K562 (cell line): ENCODE measurements at regions not wholly inside any gene's neighbourhood (a gene's known extent, or its start where the extent isn't known, plus 50 kb on each side); places are given as distances from the start of the nearest gene placed in this dataset.

ENCODE experiments used
- ATAC-seq: fragments of 200-7000 bp; cut with Tn5 transposase; 3 replicates; pipeline ENCODE4 v1.9.1; 2020; ENCODE audit warnings: moderate library complexity
- BruUV-seq: library from RNA; stranded (reverse); fragments of 400-500 nt; replicated peaks from 2 replicates; lab custom pipeline; 2021; lab: Mats Ljungman, UMichigan
- CTCF ChIA-PET: fragments of 300-600 bp; formaldehyde crosslinking; extraction: SDS; loops from one replicate; lab custom pipeline; 2021; ENCODE audit warnings: low intra/inter-chr PET ratio; lab: Yijun Ruan, JAX
- POLR2A ChIA-PET: fragments of 300-600, 350-650 bp; sonication (Branson Sonifier 250); formaldehyde crosslinking; extraction: SDS; loops from one replicate; lab custom pipeline; 2021; ENCODE audit warnings: antibody characterized with exemption, inconsistent platforms; lab: Yijun Ruan, JAX
- DNase-seq, 4 experiments: peaks; one replicate each; pipeline versions ENCODE4 v3.0.0 to v3.0.0-alpha.2; 2011 to 2018; ENCODE audit warnings: low spot score in 3 of 4, mixed read lengths in 3 of 4; ENCODE audit errors: extremely low read depth in 1 of 4
- FAIRE-seq: peaks from 2 replicates; lab custom pipeline; 2011; peaks lifted over from hg19 to GRCh38; lab: Jason Lieb, UNC
- H2AFZ ChIP-seq: 2 replicates; pipeline ENCODE4 v1.6.0; 2011; ENCODE audit warnings: low read depth, low read length, control low read depth, inconsistent platforms
- H3K27ac ChIP-seq: fragments of 200-600 bp; 3 replicates; pipeline ENCODE4 v1.8.0; 2011; ENCODE audit warnings: low read depth, mild to moderate bottlenecking, control low read depth, inconsistent platforms, low read length, moderate library complexity, mixed read lengths; ENCODE audit errors: extremely low read depth
- H3K27me3 ChIP-seq, 2 experiments: fragments of 300-600 bp in 1 of 2; 2 replicates in 1 of 2; 3 replicates in 1 of 2; pipeline versions ENCODE4 v1.6.0 to v1.8.0; 2011; ENCODE audit warnings: inconsistent platforms in 2 of 2, low read length in 2 of 2, mild to moderate bottlenecking in 1 of 2, mixed read lengths in 1 of 2, moderate library complexity in 1 of 2; ENCODE audit not compliant: control insufficient read depth in 2 of 2, insufficient read depth in 2 of 2
- H3K36me3 ChIP-seq: fragments of 300-600 bp; 3 replicates; pipeline ENCODE4 v1.8.0; 2011; ENCODE audit warnings: mild to moderate bottlenecking, low read length, inconsistent platforms; ENCODE audit not compliant: control insufficient read depth, insufficient read depth
- H3K4me1 ChIP-seq, 2 experiments: fragments of 200-600 bp in 1 of 2; replicated peaks in 1 of 2; 2 replicates in 1 of 2; 3 replicates in 1 of 2; pipeline versions ENCODE4 v1.5.1 to v1.8.0; 2011; ENCODE audit warnings: inconsistent platforms in 2 of 2, low read length in 2 of 2, mild to moderate bottlenecking in 1 of 2, mixed read lengths in 1 of 2, moderate library complexity in 1 of 2; ENCODE audit not compliant: control insufficient read depth in 2 of 2, insufficient read depth in 2 of 2
- H3K4me2 ChIP-seq: 2 replicates; pipeline ENCODE4 v1.6.1; 2011; ENCODE audit warnings: low read length, control low read depth, inconsistent platforms, mixed read lengths; ENCODE audit not compliant: insufficient read depth
- H3K4me3 ChIP-seq: fragments of 200-600 bp; sonication (generic), shearing (Covaris generic); 2 replicates; pipeline ENCODE4 v1.5.1; 2016; ENCODE audit warnings: control low read depth, inconsistent platforms
- H3K79me2 ChIP-seq: fragments of 200-600 bp; 3 replicates; pipeline ENCODE4 v1.8.0; 2011; ENCODE audit warnings: low read length, inconsistent platforms; ENCODE audit not compliant: control insufficient read depth, insufficient read depth
- H3K9ac ChIP-seq, 2 experiments: 2 replicates each; pipeline versions ENCODE4 v1.6.0 to v1.6.1; 2011; ENCODE audit warnings: low read depth in 2 of 2, low read length in 2 of 2, control low read depth in 1 of 2, inconsistent platforms in 1 of 2, mild to moderate bottlenecking in 1 of 2, mixed read lengths in 1 of 2; ENCODE audit not compliant: insufficient read depth in 1 of 2
- H3K9me1 ChIP-seq: one replicate; pipeline ENCODE4 v1.6.0; 2011; ENCODE audit warnings: inconsistent platforms, mild to moderate bottlenecking, low read length, moderate library complexity; ENCODE audit not compliant: control insufficient read depth, insufficient read depth
- H3K9me3 ChIP-seq: replicated peaks from 2 replicates; pipeline ENCODE4 v1.5.1; 2011; ENCODE audit warnings: low read depth, low read length, inconsistent platforms; ENCODE audit not compliant: control insufficient read depth, insufficient read depth
- H4K20me1 ChIP-seq: replicated peaks from 2 replicates; pipeline ENCODE4 v1.6.1; 2011; ENCODE audit warnings: low read length, inconsistent platforms, mixed read lengths; ENCODE audit not compliant: control insufficient read depth, insufficient read depth
- BCOR ChIP-seq: fragments of 450-650 bp; IDR thresholded peaks from 2 replicates; pipeline ENCODE4 v1.6.1; 2016
- CC2D1A ChIP-seq: fragments of 450-650 bp; IDR thresholded peaks from 2 replicates; pipeline ENCODE4 v1.6.1; 2017; ENCODE audit warnings: mild to moderate bottlenecking
- CHD2 ChIP-seq: IDR thresholded peaks from 2 replicates; pipeline ENCODE4 v1.6.1; 2011; ENCODE audit warnings: low read depth, low read length
- FOXP1 ChIP-seq: sonication (generic); formaldehyde crosslinking; IDR thresholded peaks from 2 replicates; pipeline ENCODE4 v1.8.0; 2022; ENCODE audit warnings: mild to moderate bottlenecking, missing genetic modification reagents
- IFI16 ChIP-seq: fragments of 250-450 bp; sonication (Bioruptor Pico); IDR thresholded peaks from 2 replicates; pipeline ENCODE4 v2.1.2; 2022; ENCODE audit warnings: mild to moderate bottlenecking, inconsistent platforms
- MCM3 ChIP-seq: fragments of 450-650 bp; IDR thresholded peaks from 2 replicates; pipeline ENCODE4 v1.6.1; 2016
- MITF ChIP-seq: IDR thresholded peaks from 2 replicates; pipeline ENCODE4 v1.6.1; 2014; ENCODE audit warnings: antibody characterized with exemption
- PHF21A ChIP-seq: fragments of 450-650 bp; IDR thresholded peaks from 2 replicates; pipeline ENCODE4 v1.6.1; 2017; ENCODE audit warnings: low read depth, borderline replicate concordance
- PHF8 ChIP-seq: fragments of 200-600 bp; sonication (generic); IDR thresholded peaks from 2 replicates; pipeline ENCODE4 v1.6.1; 2012; ENCODE audit warnings: mixed run types, mild to moderate bottlenecking, inconsistent platforms, low read length, moderate library complexity, borderline replicate concordance
- PTTG1 ChIP-seq: fragments of 450-650 bp; IDR thresholded peaks from 2 replicates; pipeline ENCODE4 v1.6.1; 2016; ENCODE audit warnings: low read depth, mild to moderate bottlenecking, missing genetic modification characterization, missing compliant biosample characterization
- SP2 ChIP-seq: IDR thresholded peaks from 2 replicates; pipeline ENCODE4 v1.6.1; 2011; ENCODE audit warnings: mild to moderate bottlenecking, low read depth, low read length, moderate library complexity; ENCODE audit not compliant: poor library complexity, severe bottlenecking; ENCODE audit errors: extremely low read depth
- ZEB2 ChIP-seq: fragments of 450-650 bp; IDR thresholded peaks from 2 replicates; pipeline ENCODE4 v1.6.1; 2016
- ZNF586 ChIP-seq: fragments of 450-650 bp; formaldehyde crosslinking; conservative IDR thresholded peaks from 2 replicates; pipeline ENCODE4 v1.4.0; 2020; ENCODE audit warnings: mild to moderate bottlenecking, moderate library complexity
- ZNF830 ChIP-seq: fragments of 250-450 bp; sonication (Bioruptor Pico); IDR thresholded peaks from 2 replicates; pipeline ENCODE4 v1.5.0; 2021; ENCODE audit warnings: mild to moderate bottlenecking
- WGBS: fragments of 100-300 bp; shearing (Covaris generic); methylation state at CpG from one replicate; pipeline ENCODE4 v1.1.6; 2016; ENCODE audit warnings: low coverage, mixed read lengths; ENCODE audit not compliant: insufficient coverage; ENCODE audit errors: missing lambda C conversion rate; 5-methylcytosine and 5-hydroxymethylcytosine counted together
- in situ Hi-C: fragments of 300-500 bp; cut with MboI; formaldehyde crosslinking; loops from 4 replicates; pipeline ENCODE4 v1.15.0; 2018; ENCODE audit warnings: inconsistent platforms, mixed read lengths
- intact Hi-C: fragments of 100-400 bp; cut with micrococcal nuclease; formaldehyde crosslinking; loops from 2 replicates; pipeline ENCODE4 v1.14.2; 2022
- TF ChIP-seq, protein P1 (sequence below): fragments of 450-650 bp; formaldehyde crosslinking; IDR thresholded peaks from 2 replicates; pipeline ENCODE4 v1.4.0; 2022; ENCODE audit warnings: missing genetic modification characterization

- H3K9ac ChIP-seq, result no peak overlapping the region
- CTCF ChIA-PET, result no interaction called here
- no peaks in the 10 kb centered on the region for H3K36me3 ChIP-seq
- BruUV-seq, result no TSS peak
- H3K9me3 ChIP-seq, result no peaks in the 10 kb centered on the region
- H2AFZ ChIP-seq, result no peak overlapping the region
- in situ Hi-C loops, result no loop called here
- no peaks in the 10 kb centered on the region for H3K79me2 ChIP-seq
- intact Hi-C loops, result no loop called here
- no peaks in the 10 kb centered on the region for H3K27me3 ChIP-seq
- H3K9me1 ChIP-seq, result no peaks in the 10 kb centered on the region
- no peak overlapping the region for H3K27ac ChIP-seq
- H3K4me3 ChIP-seq, result no peak overlapping the region
- POLR2A ChIA-PET, result no interaction called here
- 0% methylated on average over 1 of the region's 1 CpG for WGBS
- no peaks in the 10 kb centered on the region for H3K4me1 ChIP-seq
- TF ChIP-seq PTTG1, result no peak
- no peak for ATAC-seq
- no peak for DNase-seq
- no peak overlapping the region for H3K4me2 ChIP-seq
- H4K20me1 ChIP-seq, result no peaks in the 10 kb centered on the region
- no peak for FAIRE-seq
Measured at GRCh38 chr1:103336408-103336807, 189.1 kb upstream of the RNPC3 start.

GRCh38 chr1:103333141-103333540 is 192.4 kb upstream of the RNPC3 start:
- H3K4me3 ChIP-seq, result no peak overlapping the region
- DNase-seq (no peak), ATAC-seq (no peak), FAIRE-seq (no peak)
- ChIA-PET POLR2A (no interaction called here), CTCF (no interaction called here)
- intact Hi-C loops, result no loop called here
- BruUV-seq, result no TSS peak
- H3K4me2 ChIP-seq, result no peak overlapping the region
- H3K27ac ChIP-seq, result no peak overlapping the region
- H4K20me1 ChIP-seq, result no peaks in the 10 kb centered on the region
- no peak overlapping the region for H2AFZ ChIP-seq
- H3K36me3 ChIP-seq, result no peaks in the 10 kb centered on the region
- H3K9ac ChIP-seq, result no peak overlapping the region
- no peaks in the 10 kb centered on the region for H3K4me1 ChIP-seq
- no peaks in the 10 kb centered on the region for H3K9me3 ChIP-seq
- in situ Hi-C loops, result no loop called here
- H3K9me1 ChIP-seq, result no peaks in the 10 kb centered on the region
- no peaks in the 10 kb centered on the region for H3K79me2 ChIP-seq
- no peaks in the 10 kb centered on the region for H3K27me3 ChIP-seq
- WGBS, result 1% methylated on average over 5 of the region's 5 CpGs
- TF ChIP-seq FOXP1 (CRISPR knock-in tag) (no peak), ZNF830 (CRISPR knock-in tag) (no peak), ZNF586 (CRISPR knock-in tag) (no peak), CHD2 (no peak), IFI16 (CRISPR knock-in tag) (no peak), CC2D1A (no peak), SP2 (no peak), PHF8 (no peak), ZEB2 (no peak), MCM3 (no peak), PHF21A (no peak), BCOR (no peak), MITF (no peak)
- TF ChIP-seq, protein P1, sequence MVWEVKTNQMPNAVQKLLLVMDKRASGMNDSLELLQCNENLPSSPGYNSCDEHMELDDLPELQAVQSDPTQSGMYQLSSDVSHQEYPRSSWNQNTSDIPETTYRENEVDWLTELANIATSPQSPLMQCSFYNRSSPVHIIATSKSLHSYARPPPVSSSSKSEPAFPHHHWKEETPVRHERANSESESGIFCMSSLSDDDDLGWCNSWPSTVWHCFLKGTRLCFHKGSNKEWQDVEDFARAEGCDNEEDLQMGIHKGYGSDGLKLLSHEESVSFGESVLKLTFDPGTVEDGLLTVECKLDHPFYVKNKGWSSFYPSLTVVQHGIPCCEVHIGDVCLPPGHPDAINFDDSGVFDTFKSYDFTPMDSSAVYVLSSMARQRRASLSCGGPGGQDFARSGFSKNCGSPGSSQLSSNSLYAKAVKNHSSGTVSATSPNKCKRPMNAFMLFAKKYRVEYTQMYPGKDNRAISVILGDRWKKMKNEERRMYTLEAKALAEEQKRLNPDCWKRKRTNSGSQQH (CRISPR knock-in tag), result no peak
